OCI-LY7 (cell line): ENCODE measurements at regions not wholly inside any gene's neighbourhood (a gene's known extent, or its start where the extent isn't known, plus 50 kb on each side); places are given as distances from the start of the nearest gene placed in this dataset.

ENCODE experiments used
- BruUV-seq: library from RNA; stranded (reverse); fragments of 400-500 nt; replicated peaks from 2 replicates; lab custom pipeline; 2021; lab: Mats Ljungman, UMichigan
- CTCF ChIA-PET: fragments of 300-600 bp; sonication (Branson Sonifier 250); formaldehyde crosslinking; loops from one replicate; lab custom pipeline; 2022; ENCODE audit warnings: antibody characterized with exemption; ENCODE audit not compliant: unreplicated experiment; lab: Charles Lee
- POLR2A ChIA-PET: fragments of 300-600 bp; sonication (Branson Sonifier 250); formaldehyde crosslinking; loops from one replicate; lab custom pipeline; 2022; ENCODE audit warnings: antibody characterized with exemption; lab: Charles Lee
- DNase-seq: peaks from one replicate; pipeline ENCODE4 v3.0.0-alpha.2; 2015; ENCODE audit warnings: low spot score
- H2AFZ ChIP-seq: fragments of 200-600 bp; sonication (generic), shearing (Covaris generic); 2 replicates; pipeline ENCODE4 v1.6.1; 2014; ENCODE audit warnings: mild to moderate bottlenecking, antibody characterized with exemption, low read length, moderate library complexity
- H3K27ac ChIP-seq: fragments of 200-600 bp; sonication (generic); 2 replicates; pipeline ENCODE4 v1.5.1; 2014; ENCODE audit warnings: mixed run types, low read depth, mild to moderate bottlenecking, moderate library complexity, low read length, inconsistent platforms; ENCODE audit not compliant: poor library complexity, severe bottlenecking
- H3K36me3 ChIP-seq: fragments of 200-600 bp; sonication (generic); 2 replicates; pipeline ENCODE4 v1.6.1; 2014; ENCODE audit warnings: mild to moderate bottlenecking, antibody characterized with exemption, low read length, moderate library complexity, mixed read lengths; ENCODE audit not compliant: insufficient read depth
- H3K4me1 ChIP-seq: fragments of 200-600 bp; sonication (generic); 2 replicates; pipeline ENCODE4 v1.5.1; 2014; ENCODE audit warnings: mild to moderate bottlenecking, low read length; ENCODE audit not compliant: insufficient read depth, poor library complexity, severe bottlenecking
- H3K4me2 ChIP-seq: fragments of 200-600 bp; sonication (generic); 2 replicates; pipeline ENCODE4 v1.6.1; 2014; ENCODE audit warnings: mild to moderate bottlenecking, low read length
- H3K4me3 ChIP-seq: fragments of 200-600 bp; sonication (generic); 2 replicates; pipeline ENCODE4 v1.5.1; 2014; ENCODE audit warnings: mild to moderate bottlenecking, low read depth, low read length; ENCODE audit not compliant: poor library complexity, severe bottlenecking
- H3K79me2 ChIP-seq: fragments of 200-600 bp; sonication (generic); 2 replicates; pipeline ENCODE4 v1.6.1; 2016; ENCODE audit warnings: low read depth, mild to moderate bottlenecking, low read length, moderate library complexity, mixed read lengths; ENCODE audit not compliant: insufficient read depth
- H3K9me2 ChIP-seq: fragments of 200-600 bp; sonication (generic); 2 replicates; pipeline ENCODE4 v1.6.1; 2016; ENCODE audit warnings: mild to moderate bottlenecking, low read length, mixed read lengths; ENCODE audit not compliant: insufficient read depth
- H3K9me3 ChIP-seq: fragments of 200-600 bp; sonication (generic); 2 replicates; pipeline ENCODE4 v1.6.1; 2014; ENCODE audit warnings: mild to moderate bottlenecking, mixed run types, low read length, mixed read lengths
- H4K20me1 ChIP-seq: fragments of 200-600 bp; sonication (generic); 2 replicates; pipeline ENCODE4 v1.6.1; 2014; ENCODE audit warnings: mild to moderate bottlenecking, antibody characterized with exemption, low read length, moderate library complexity, mixed read lengths; ENCODE audit not compliant: insufficient read depth
- EZH2phosphoT487 ChIP-seq: fragments of 200-600 bp; sonication (generic); IDR thresholded peaks from 2 replicates; pipeline ENCODE4 v1.6.1; 2018; ENCODE audit warnings: low read depth, borderline replicate concordance, mild to moderate bottlenecking, mixed run types, antibody characterized with exemption, low read length, moderate library complexity, mixed read lengths
- intact Hi-C: fragments of 100-400 bp; cut with micrococcal nuclease; formaldehyde crosslinking; loops from one replicate; pipeline ENCODE4 v1.10.0; 2022; ENCODE audit not compliant: unreplicated experiment
- TF ChIP-seq, protein P1 (sequence below): fragments of 200-600 bp; sonication (generic); conservative IDR thresholded peaks from 2 replicates; pipeline ENCODE4 v1.5.1; 2014; ENCODE audit warnings: mild to moderate bottlenecking, antibody characterized with exemption, low read length, moderate library complexity, mixed read lengths

DNA sequence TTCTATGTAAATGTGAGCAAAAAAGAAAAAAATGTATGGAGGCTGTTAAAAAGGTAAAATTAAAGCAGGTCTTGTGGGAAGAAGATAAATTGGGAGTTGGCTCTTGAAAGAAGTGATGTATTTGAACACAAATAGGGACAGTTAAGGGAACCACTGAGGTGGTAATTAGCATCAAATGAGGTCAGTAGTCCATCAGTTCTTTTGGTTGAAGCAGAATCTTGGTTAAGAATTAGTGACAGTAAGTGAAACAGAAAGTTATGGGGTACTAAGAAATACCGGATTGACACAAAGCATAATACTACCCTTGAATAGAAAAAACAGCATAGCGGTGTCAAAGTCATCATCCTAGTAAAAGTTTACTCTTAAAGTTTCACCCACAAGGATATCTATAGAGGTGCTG lies 352.6 kb upstream of the VRK2 start:
- no TSS peak for BruUV-seq
- no peaks in the 10 kb centered on the region for H4K20me1 ChIP-seq
- no peak overlapping the region for H3K27ac ChIP-seq
- ChIA-PET CTCF (no interaction called here), POLR2A (no interaction called here)
- H3K4me2 ChIP-seq, result no peak overlapping the region
- no peak for DNase-seq
- no peak overlapping the region for H2AFZ ChIP-seq
- H3K4me1 ChIP-seq, result peaks cover 2% of the 10 kb centered on the region
- no peak for TF ChIP-seq EZH2phosphoT487
- TF ChIP-seq, protein P1, sequence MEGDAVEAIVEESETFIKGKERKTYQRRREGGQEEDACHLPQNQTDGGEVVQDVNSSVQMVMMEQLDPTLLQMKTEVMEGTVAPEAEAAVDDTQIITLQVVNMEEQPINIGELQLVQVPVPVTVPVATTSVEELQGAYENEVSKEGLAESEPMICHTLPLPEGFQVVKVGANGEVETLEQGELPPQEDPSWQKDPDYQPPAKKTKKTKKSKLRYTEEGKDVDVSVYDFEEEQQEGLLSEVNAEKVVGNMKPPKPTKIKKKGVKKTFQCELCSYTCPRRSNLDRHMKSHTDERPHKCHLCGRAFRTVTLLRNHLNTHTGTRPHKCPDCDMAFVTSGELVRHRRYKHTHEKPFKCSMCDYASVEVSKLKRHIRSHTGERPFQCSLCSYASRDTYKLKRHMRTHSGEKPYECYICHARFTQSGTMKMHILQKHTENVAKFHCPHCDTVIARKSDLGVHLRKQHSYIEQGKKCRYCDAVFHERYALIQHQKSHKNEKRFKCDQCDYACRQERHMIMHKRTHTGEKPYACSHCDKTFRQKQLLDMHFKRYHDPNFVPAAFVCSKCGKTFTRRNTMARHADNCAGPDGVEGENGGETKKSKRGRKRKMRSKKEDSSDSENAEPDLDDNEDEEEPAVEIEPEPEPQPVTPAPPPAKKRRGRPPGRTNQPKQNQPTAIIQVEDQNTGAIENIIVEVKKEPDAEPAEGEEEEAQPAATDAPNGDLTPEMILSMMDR, result no peak
- H3K9me3 ChIP-seq, result no peaks in the 10 kb centered on the region
- intact Hi-C loops, result no loop called here
- H3K36me3 ChIP-seq, result no peaks in the 10 kb centered on the region
- H3K9me2 ChIP-seq, result no peaks in the 10 kb centered on the region
- H3K4me3 ChIP-seq, result no peak overlapping the region
- H3K79me2 ChIP-seq, result no peaks in the 10 kb centered on the region

DNA sequence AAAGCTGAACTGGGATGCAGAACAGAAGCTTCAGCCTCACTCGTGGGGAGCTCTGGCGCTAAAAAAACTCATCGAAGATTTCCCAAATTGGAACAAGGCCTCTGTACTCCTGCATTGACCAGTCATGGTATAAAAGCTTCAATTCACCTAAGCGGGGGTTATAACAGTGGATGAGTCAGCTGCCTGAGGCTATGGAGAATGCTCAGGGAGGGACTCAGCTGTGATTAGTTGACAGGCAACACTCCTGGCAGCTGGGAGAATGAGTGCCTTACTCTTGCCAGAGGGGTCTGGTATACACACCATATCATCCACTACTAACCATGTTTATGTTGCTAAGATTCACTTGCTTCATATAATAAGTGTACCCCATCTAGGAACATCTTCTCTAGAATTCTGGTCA lies 350.6 kb upstream of the VRK2 start:
- H2AFZ ChIP-seq, result no peak overlapping the region
- TF ChIP-seq, protein P1, result no peak
- TF ChIP-seq EZH2phosphoT487, result no peak
- no peaks in the 10 kb centered on the region for H3K36me3 ChIP-seq
- no TSS peak for BruUV-seq
- no peaks in the 10 kb centered on the region for H4K20me1 ChIP-seq
- no peaks in the 10 kb centered on the region for H3K9me2 ChIP-seq
- H3K4me2 ChIP-seq, result no peak overlapping the region
- ChIA-PET POLR2A (no interaction called here), CTCF (no interaction called here)
- no peaks in the 10 kb centered on the region for H3K9me3 ChIP-seq
- H3K79me2 ChIP-seq, result no peaks in the 10 kb centered on the region
- H3K27ac ChIP-seq, result no peak overlapping the region
- no peak for DNase-seq
- H3K4me1 ChIP-seq, result peaks cover 8% of the 10 kb centered on the region
- no peak overlapping the region for H3K4me3 ChIP-seq
- intact Hi-C loops, result no loop called here

DNA sequence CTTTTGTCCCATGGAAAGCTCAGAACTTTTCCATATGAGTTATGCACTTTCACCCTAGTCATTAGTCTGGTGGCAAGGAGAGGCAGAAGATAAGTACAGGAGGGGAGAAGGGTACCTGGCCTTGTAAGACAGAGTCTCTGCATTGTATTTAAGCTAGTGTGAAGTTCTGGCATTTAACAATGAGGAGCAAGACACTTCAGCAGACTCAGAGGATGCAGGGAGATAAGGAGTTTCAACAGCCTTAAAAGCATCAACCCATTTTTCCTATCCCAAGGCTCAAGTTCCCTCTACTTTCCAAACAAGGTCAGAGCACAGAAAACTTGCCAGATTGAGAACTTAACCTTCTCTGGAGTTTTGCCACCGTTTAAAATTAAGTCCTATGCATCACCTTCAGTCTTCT lies 348.2 kb upstream of the VRK2 start:
- Histone ChIP-seq H3K4me1 (peaks cover 8% of the 10 kb centered on the region), H2AFZ (no peak overlapping the region), H3K4me3 (no peak overlapping the region), H3K9me3 (no peaks in the 10 kb centered on the region), H3K36me3 (no peaks in the 10 kb centered on the region), H3K27ac (no peak overlapping the region), H3K4me2 (no peak overlapping the region), H3K79me2 (no peaks in the 10 kb centered on the region), H4K20me1 (no peaks in the 10 kb centered on the region), H3K9me2 (no peaks in the 10 kb centered on the region)
- BruUV-seq, result no TSS peak
- intact Hi-C loops, result no loop called here
- CTCF ChIA-PET, result no interaction called here
- TF ChIP-seq EZH2phosphoT487, result no peak
- TF ChIP-seq, protein P1, result no peak
- no peak for DNase-seq
- POLR2A ChIA-PET, result no interaction called here
